ENCODE measurements at regions not wholly inside any gene's neighbourhood (a gene's known extent, or its start where the extent isn't known, plus 50 kb on each side); places are given as distances from the start of the nearest gene placed in this dataset.

DNA sequence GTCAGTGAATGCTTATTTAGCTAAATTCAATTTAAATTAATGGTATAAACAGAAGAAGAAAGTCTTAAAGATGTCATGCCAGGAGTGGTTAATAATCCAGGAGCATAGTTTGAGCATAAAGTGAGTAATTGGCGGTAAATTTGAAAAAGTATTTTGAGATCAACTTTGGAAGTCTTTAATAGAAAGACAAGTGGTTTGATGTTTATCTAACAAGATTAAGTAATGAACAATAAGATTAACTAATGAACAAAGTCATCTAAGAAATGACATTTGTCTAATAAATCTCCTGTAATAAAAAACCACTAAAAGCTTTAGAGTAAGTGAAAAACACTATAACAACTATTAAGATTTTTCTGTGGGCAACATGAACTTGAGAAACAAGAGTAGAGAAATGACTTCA is 112.8 kb downstream of the CAPZA3 start:
- no peak for TF ChIP-seq POLR2AphosphoS5 (IDR thresholded peaks at IDR 0.05)
- TF ChIP-seq, protein P1, sequence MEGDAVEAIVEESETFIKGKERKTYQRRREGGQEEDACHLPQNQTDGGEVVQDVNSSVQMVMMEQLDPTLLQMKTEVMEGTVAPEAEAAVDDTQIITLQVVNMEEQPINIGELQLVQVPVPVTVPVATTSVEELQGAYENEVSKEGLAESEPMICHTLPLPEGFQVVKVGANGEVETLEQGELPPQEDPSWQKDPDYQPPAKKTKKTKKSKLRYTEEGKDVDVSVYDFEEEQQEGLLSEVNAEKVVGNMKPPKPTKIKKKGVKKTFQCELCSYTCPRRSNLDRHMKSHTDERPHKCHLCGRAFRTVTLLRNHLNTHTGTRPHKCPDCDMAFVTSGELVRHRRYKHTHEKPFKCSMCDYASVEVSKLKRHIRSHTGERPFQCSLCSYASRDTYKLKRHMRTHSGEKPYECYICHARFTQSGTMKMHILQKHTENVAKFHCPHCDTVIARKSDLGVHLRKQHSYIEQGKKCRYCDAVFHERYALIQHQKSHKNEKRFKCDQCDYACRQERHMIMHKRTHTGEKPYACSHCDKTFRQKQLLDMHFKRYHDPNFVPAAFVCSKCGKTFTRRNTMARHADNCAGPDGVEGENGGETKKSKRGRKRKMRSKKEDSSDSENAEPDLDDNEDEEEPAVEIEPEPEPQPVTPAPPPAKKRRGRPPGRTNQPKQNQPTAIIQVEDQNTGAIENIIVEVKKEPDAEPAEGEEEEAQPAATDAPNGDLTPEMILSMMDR (IDR thresholded peaks at IDR 0.05), result no peak
- TF ChIP-seq POLR2A (IDR thresholded peaks at IDR 0.05; ENCODE audit: low read depth), result no peak
